Immature natural killer cell (primary cell): ENCODE measurements at regions not wholly inside any gene's neighbourhood (a gene's known extent, or its start where the extent isn't known, plus 50 kb on each side); places are given as distances from the start of the nearest gene placed in this dataset.
A peak's percentile ranks its signal among the peaks of the same experiment; 100 is the strongest.
"Not testable (repeated sequence)": the region's sequence is repeated elsewhere in the genome, so short reads cannot be mapped to it uniquely, and the experiment has no call there.

Experiments used
- DNase-seq, 3 donors: peaks; one replicate each; pipeline ENCODE4 v3.0.0; 2022; ENCODE audit warnings: mixed read lengths in 1 of 3
- H3K27ac Mint-ChIP-seq, 6 donors: one replicate each; pipeline ENCODE4 v1.8.0; 2020; ENCODE audit warnings: mixed read lengths in 6 of 6, mild to moderate bottlenecking in 5 of 6, inconsistent platforms in 4 of 6, moderate library complexity in 3 of 6
- H3K27me3 Mint-ChIP-seq, 3 donors: one replicate each; pipeline ENCODE4 v1.8.0; 2020 to 2021; ENCODE audit warnings: low read depth in 3 of 3, mild to moderate bottlenecking in 3 of 3, mixed read lengths in 3 of 3, moderate library complexity in 3 of 3, inconsistent platforms in 1 of 3
- H3K36me3 Mint-ChIP-seq, 3 donors: one replicate each; pipeline ENCODE4 v1.8.0; 2020; ENCODE audit warnings: mixed read lengths in 3 of 3, inconsistent platforms in 2 of 3, mild to moderate bottlenecking in 2 of 3
- H3K4me1 Mint-ChIP-seq, 2 donors: one replicate each; pipeline ENCODE4 v1.8.0; 2020; ENCODE audit warnings: inconsistent platforms in 2 of 2, mild to moderate bottlenecking in 2 of 2, mixed read lengths in 2 of 2, moderate library complexity in 1 of 2
- H3K4me3 Mint-ChIP-seq, 5 donors: one replicate each; pipeline ENCODE4 v1.8.0; 2020; ENCODE audit warnings: mild to moderate bottlenecking in 5 of 5, mixed read lengths in 5 of 5, inconsistent platforms in 3 of 5, moderate library complexity in 3 of 5
- H3K9me3 Mint-ChIP-seq, 6 donors: one replicate each; pipeline ENCODE4 v1.8.0; 2020; ENCODE audit warnings: mild to moderate bottlenecking in 6 of 6, mixed read lengths in 6 of 6, inconsistent platforms in 4 of 6, moderate library complexity in 3 of 6

DNA sequence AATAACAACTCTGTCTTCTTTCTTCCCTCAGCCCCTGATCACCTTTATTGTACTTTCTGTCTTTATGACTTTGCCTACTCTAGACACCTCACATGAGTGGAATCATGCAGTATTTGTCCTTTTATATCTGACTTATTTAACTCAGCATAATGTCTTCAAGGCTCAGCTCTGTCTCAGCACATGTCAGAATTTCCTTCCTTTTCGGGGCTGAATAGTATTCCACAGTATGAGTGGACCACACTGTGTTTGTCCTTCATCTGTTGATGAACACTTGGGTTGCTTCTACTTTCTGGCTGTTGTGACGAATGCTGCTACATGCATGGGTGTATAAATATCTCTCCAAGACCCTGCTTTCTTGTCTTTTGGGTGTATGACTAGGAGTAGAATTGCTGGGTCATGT is 117.6 kb downstream of the KIF26A start:
- H3K27ac Mint-ChIP-seq, result no peak overlapping the region
- peaks cover 0 to 7% (median 5%) of the 10 kb centered on the region in 3 donors for H3K27me3 Mint-ChIP-seq
- no peaks in the 10 kb centered on the region for H3K36me3 Mint-ChIP-seq

DNA sequence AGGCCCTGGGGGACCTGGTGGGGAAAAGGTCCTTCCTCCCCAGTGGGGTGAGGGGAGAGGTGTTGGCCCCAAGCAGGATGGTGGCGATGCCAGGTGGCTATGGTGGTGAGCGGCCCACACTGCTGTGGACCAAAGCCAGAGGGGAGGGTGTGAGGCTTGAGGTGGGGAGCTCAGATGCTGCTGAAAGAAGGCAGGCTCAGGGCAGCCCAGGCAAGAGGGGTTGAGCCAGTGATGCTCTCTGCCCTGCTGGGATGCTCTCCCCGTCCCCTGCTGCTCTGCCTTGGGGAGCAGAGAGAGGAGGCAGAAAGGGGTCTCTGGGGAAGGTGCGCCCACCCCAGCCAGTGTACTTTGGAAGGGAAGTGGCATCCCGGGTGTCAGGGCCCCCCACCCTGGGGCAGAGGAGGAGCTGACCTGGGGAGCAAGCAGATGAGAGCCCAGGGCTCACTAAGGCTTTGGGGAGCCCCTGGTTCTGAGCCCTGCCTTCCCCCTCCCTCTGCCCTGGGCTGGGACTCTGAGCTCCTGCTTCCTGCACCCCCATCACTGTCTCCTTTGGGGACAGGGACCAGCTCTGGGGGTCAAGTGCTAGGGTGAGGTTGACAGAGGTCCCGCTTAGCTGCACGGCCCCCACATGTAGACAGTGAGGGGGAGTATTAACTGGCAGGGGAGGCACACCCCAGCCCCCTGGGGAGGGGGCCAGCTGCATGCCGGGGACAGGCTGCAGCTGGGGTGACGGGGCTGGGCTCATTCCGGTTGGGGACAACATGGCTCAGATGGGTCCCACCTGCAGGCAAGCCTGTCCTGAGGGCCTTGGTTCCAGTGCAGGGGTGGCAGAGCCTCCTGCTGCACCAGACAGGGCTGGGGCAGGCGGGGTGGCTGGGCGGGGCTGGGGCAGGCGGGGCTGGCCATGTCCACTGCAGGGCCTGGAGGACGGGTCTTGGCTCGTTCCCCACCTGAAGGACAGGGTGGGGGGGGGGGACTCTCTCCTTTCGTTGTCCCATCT is 124.4 kb downstream of the KIF26A start:
- Mint-ChIP-seq H3K9me3 (peaks cover 0 to 2% (median 0%) of the 10 kb centered on the region in 6 donors), H3K4me3 (no peak overlapping the region), H3K27ac (no peak overlapping the region), H3K36me3 (no peaks in the 10 kb centered on the region), H3K4me1 (peaks cover under 1 to 1% of the 10 kb centered on the region in 2 donors), H3K27me3 (peaks cover 0 to 7% (median 6%) of the 10 kb centered on the region in 3 donors)
- no peak for DNase-seq

More for the DNA sequence above, 117.6 kb downstream of the KIF26A start:
- Mint-ChIP-seq H3K9me3 (peaks cover 0 to 2% (median 0%) of the 10 kb centered on the region in 6 donors), H3K4me3 (no peak overlapping the region), H3K4me1 (no peaks in the 10 kb centered on the region)
- DNase-seq, result no peak

- no peaks in the 10 kb centered on the region for H3K36me3 Mint-ChIP-seq
- peaks cover 0 to 2% (median 0%) of the 10 kb centered on the region in 6 donors for H3K9me3 Mint-ChIP-seq
- no peak for DNase-seq
Measured at GRCh38 chr14:104263675-104264358, 125.4 kb downstream of the KIF26A start.

GRCh38 chr14:104264495-104265265 is 126.3 kb downstream of the KIF26A start:
- DNase-seq, result no peak
- Mint-ChIP-seq H3K27ac (no peak overlapping the region), H3K27me3 (peaks cover 0 to 7% (median 4%) of the 10 kb centered on the region in 3 donors), H3K36me3 (no peaks in the 10 kb centered on the region), H3K9me3 (peaks cover 0 to 2% (median 0%) of the 10 kb centered on the region in 6 donors), H3K4me1 (peaks cover 1 to 5% of the 10 kb centered on the region in 2 donors), H3K4me3 (no peak overlapping the region)

More at GRCh38 chr14:104263675-104264358, 125.4 kb downstream of the KIF26A start:
- Mint-ChIP-seq H3K4me1 (peaks cover 1 to 5% of the 10 kb centered on the region in 2 donors), H3K27ac (no peak overlapping the region), H3K4me3 (no peak overlapping the region), H3K27me3 (peaks cover 0 to 7% (median 6%) of the 10 kb centered on the region in 3 donors)

GRCh38 chr14:104265918-104266630 is 127.7 kb downstream of the KIF26A start:
- peaks cover 0 to 7% (median 2%) of the 10 kb centered on the region in 3 donors for H3K27me3 Mint-ChIP-seq
- no peak overlapping the region for H3K4me3 Mint-ChIP-seq

DNA sequence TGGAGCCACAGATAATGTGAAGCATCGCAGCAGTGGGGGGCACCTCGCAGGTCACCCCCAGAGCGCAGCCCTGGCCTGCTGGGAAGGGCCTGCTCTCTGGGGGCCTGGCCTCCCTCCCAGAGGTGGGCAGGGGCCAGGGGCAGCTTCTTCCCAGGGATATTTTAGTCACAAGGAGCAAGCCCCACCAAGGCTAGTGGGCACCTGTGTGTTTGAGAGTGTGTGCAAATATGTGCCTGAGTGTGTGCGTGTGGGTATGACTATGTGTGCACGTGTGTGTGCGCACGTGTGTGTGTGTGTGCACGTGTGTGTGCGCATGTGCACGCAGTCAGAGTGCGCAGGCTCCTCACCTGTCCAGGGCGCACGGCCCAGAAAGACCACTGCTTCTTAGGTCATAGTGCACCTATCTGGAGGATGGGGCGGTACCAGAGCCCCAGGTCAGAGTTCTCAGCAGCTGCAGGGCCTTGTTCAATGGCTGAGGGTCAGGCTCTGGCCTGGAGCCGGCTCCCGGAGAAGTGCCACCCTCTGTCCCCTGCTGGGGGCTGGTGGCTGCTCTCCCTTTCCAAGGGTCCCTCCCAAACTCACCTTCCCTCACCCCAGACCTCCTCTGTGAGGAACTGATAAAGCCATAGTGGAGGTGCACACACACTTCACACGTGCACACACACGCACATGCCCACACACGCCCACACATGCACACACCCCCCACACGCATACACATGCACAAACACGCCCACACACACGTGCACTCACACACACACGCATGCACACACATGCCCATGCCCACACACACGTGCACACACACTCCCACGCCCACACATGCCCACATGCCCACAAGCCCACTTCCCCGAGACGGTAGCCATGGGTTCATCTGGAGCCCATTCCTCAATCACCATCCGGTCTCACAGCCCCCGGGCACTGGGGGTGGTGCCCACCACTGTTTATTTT is 128.5 kb downstream of the KIF26A start:
- Mint-ChIP-seq H3K27me3 (peaks cover 0 to 7% (median 2%) of the 10 kb centered on the region in 3 donors), H3K4me1 (peaks cover 1 to 5% of the 10 kb centered on the region in 2 donors), H3K4me3 (no peak overlapping the region), H3K36me3 (no peaks in the 10 kb centered on the region), H3K27ac (no peak overlapping the region), H3K9me3 (no peaks in the 10 kb centered on the region)
- no peak for DNase-seq

More at GRCh38 chr14:104265918-104266630, 127.7 kb downstream of the KIF26A start:
- Mint-ChIP-seq H3K9me3 (no peaks in the 10 kb centered on the region), H3K4me1 (peaks cover 1 to 5% of the 10 kb centered on the region in 2 donors), H3K27ac (no peak overlapping the region), H3K36me3 (no peaks in the 10 kb centered on the region)
- no peak for DNase-seq

- DNase-seq, result no peak
- H3K4me3 Mint-ChIP-seq, result peak overlapping the region in 3 of 5 donors; percentile 19 to 67 (median 33)
- H3K36me3 Mint-ChIP-seq, result no peaks in the 10 kb centered on the region
- H3K27ac Mint-ChIP-seq, result no peak overlapping the region
- H3K9me3 Mint-ChIP-seq, result no peaks in the 10 kb centered on the region
- H3K4me1 Mint-ChIP-seq, result peaks cover 1 to 5% of the 10 kb centered on the region in 2 donors
- peaks cover 0 to 3% (median 2%) of the 10 kb centered on the region in 3 donors for H3K27me3 Mint-ChIP-seq
Measured at GRCh38 chr14:104267895-104268294, 129.5 kb downstream of the KIF26A start.

DNA sequence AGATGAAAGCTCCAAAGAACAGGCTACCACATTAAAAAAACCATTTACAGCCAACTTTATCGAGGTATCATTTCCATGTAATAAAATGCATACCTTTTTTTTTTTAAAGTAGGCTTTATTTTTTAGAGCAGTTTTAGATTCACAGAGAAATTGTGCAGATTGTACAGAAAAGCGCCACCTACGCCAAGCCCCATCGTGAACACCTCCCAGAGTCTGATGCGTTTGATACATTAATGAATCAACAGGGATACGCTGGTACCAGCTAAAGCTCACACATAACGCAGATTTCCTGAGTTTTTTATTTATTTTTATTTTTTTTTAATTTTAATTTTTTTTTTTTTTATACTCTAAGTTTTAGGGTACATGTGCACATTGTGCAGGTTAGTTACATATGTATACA is 129.9 kb downstream of the KIF26A start:
- no peak for DNase-seq
- Mint-ChIP-seq H3K9me3 (no peaks in the 10 kb centered on the region), H3K4me3 (peak overlapping the region in 3 of 5 donors; percentile 19 to 67 (median 33)), H3K27me3 (peaks cover 0 to 3% (median 2%) of the 10 kb centered on the region in 3 donors), H3K27ac (no peak overlapping the region), H3K4me1 (peaks cover 1 to 5% of the 10 kb centered on the region in 2 donors), H3K36me3 (no peaks in the 10 kb centered on the region)

GRCh38 chr14:104268725-104269436 is 130.5 kb downstream of the KIF26A start:
- no peaks in the 10 kb centered on the region for H3K9me3 Mint-ChIP-seq
- no peak overlapping the region for H3K27ac Mint-ChIP-seq
- no peaks in the 10 kb centered on the region for H3K36me3 Mint-ChIP-seq
- H3K4me3 Mint-ChIP-seq, result no peak overlapping the region
- no peak for DNase-seq
- H3K27me3 Mint-ChIP-seq, result peaks cover 0 to 3% (median 2%) of the 10 kb centered on the region in 3 donors
- H3K4me1 Mint-ChIP-seq, result peaks cover 1 to 5% of the 10 kb centered on the region in 2 donors

- H3K27ac Mint-ChIP-seq, H3K36me3 Mint-ChIP-seq, H3K4me1 Mint-ChIP-seq, H3K9me3 Mint-ChIP-seq, DNase-seq, H3K27me3 Mint-ChIP-seq, H3K4me3 Mint-ChIP-seq: not testable (repeated sequence)
Measured at GRCh38 chr14:104269511-104270241, 131.3 kb downstream of the KIF26A start.

DNA sequence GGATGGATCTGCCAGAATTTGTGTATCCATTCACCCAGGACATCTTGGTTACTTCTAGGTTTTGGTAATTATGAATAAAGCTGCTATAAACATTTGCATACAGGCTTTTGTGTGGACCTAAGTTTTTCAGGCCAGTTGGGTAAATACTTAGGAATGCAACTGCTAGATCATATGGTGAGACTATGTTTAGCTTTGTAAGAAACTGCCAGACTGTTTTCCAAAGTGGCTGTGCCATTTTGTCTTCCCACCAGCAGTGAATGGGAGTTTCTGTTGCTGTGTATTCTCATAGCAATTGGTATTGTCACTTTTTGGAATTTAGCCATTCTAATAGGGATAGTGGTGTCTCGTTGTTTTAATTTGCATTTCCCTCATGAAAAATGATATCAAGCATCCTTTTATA is 133.0 kb downstream of the KIF26A start:
- Mint-ChIP-seq H3K27ac (no peak overlapping the region), H3K9me3 (no peaks in the 10 kb centered on the region), H3K4me3 (no peak overlapping the region), H3K4me1 (peaks cover 1 to 5% of the 10 kb centered on the region in 2 donors), H3K36me3 (no peaks in the 10 kb centered on the region), H3K27me3 (peaks cover 2 to 3% (median 2%) of the 10 kb centered on the region in 3 donors)
- DNase-seq, result no peak
